ENCODE measurements at regions not wholly inside any gene's neighbourhood (a gene's known extent, or its start where the extent isn't known, plus 50 kb on each side); places are given as distances from the start of the nearest gene placed in this dataset.

- no peak for TF ChIP-seq SPI1 (IDR thresholded peaks at IDR 0.05; ENCODE audit: low read depth, low read length)
- no peak for TF ChIP-seq POLR2A (IDR thresholded peaks at IDR 0.05; ENCODE audit: low read depth, low read length)
- no peak for TF ChIP-seq POLR2AphosphoS5 (IDR thresholded peaks at IDR 0.05; ENCODE audit: low read depth, low read length)
- TF ChIP-seq TAF1 (IDR thresholded peaks at IDR 0.05; ENCODE audit: low read depth, low read length) = no peak
- no peak for TF ChIP-seq PAX5 (IDR thresholded peaks at IDR 0.05; ENCODE audit: insufficient read depth, low read length, severe bottlenecking)
Observed at GRCh38 chr4:117331817-117332216, 246.4 kb upstream of the TRAM1L1 start.

Measured in GM12891 (cell line).